ENCODE measurements at regions not wholly inside any gene's neighbourhood (a gene's known extent, or its start where the extent isn't known, plus 50 kb on each side); places are given as distances from the start of the nearest gene placed in this dataset.
"Not testable (repeated sequence)": the region's sequence is repeated elsewhere in the genome, so short reads cannot be mapped to it uniquely, and the experiment has no call there.

GRCh38 chr11:49283911-49284310 is 75.5 kb upstream of the FOLH1 start:
- H3K23ac ChIP-seq (ENCODE audit: insufficient read length); H3K4me3 ChIP-seq (ENCODE audit: extremely low read depth in 1 of 4, insufficient read depth in 2 of 4, low read depth in 3 of 4, low read length in 4 of 4); H3K79me1 ChIP-seq (ENCODE audit: low read depth, low read length); H3K56ac ChIP-seq (replicated peaks; ENCODE audit: insufficient read length, low read depth, low read length); H3K4me2 ChIP-seq (ENCODE audit: insufficient read depth in 1 of 2, low read depth in 2 of 2, low read length in 2 of 2); H2BK15ac ChIP-seq (ENCODE audit: low read length); CTCF ChIA-PET (ENCODE audit: partially characterized antibody); H2AFZ ChIP-seq (ENCODE audit: low read length); H2BK120ac ChIP-seq (replicated peaks; ENCODE audit: low read depth, low read length); H3K27me3 ChIP-seq (replicated peaks in 1 of 4; ENCODE audit: control insufficient read depth in 3 of 4, extremely low read depth in 1 of 4, insufficient read depth in 3 of 4, low read length in 3 of 4); H2BK5ac ChIP-seq (ENCODE audit: low read depth, low read length); H3K23me2 ChIP-seq (ENCODE audit: low read depth, low read length); H4K8ac ChIP-seq (ENCODE audit: extremely low read depth, insufficient read depth, low read length); H3K4ac ChIP-seq (replicated peaks; ENCODE audit: insufficient read length, low read depth, low read length); H3K79me2 ChIP-seq (ENCODE audit: control insufficient read depth in 1 of 2, insufficient read depth in 2 of 2, low read length in 2 of 2); H4K91ac ChIP-seq (replicated peaks; ENCODE audit: insufficient read length, low read length); H3K4me1 ChIP-seq (replicated peaks in 1 of 4; ENCODE audit: control insufficient read depth in 3 of 4, insufficient read depth in 4 of 4, low read length in 3 of 4); H3K36me3 ChIP-seq (ENCODE audit: control insufficient read depth in 2 of 4, insufficient read depth in 4 of 4, low read length in 3 of 4); FAIRE-seq; H3K18ac ChIP-seq (ENCODE audit: extremely low read depth, low read length); H4K20me1 ChIP-seq (replicated peaks in 1 of 2; ENCODE audit: control insufficient read depth in 1 of 2, insufficient read depth in 2 of 2, low read length in 2 of 2); POLR2A ChIA-PET (ENCODE audit: partially characterized antibody); H4K5ac ChIP-seq (ENCODE audit: insufficient read length, low read depth, low read length); H3K27ac ChIP-seq (ENCODE audit: low read depth, low read length); DNase-seq (ENCODE audit: low read depth in 1 of 2, low spot score in 2 of 2); H2BK20ac ChIP-seq (ENCODE audit: low read length); H2AK5ac ChIP-seq (ENCODE audit: low read depth, low read length); H2BK12ac ChIP-seq (ENCODE audit: low read depth, low read length); H3K9ac ChIP-seq (replicated peaks in 1 of 4; ENCODE audit: extremely low read depth in 1 of 4, low read depth in 3 of 4, low read length in 3 of 4); H3K14ac ChIP-seq (ENCODE audit: insufficient read length): not testable (repeated sequence)
- WGBS, 2 experiments (ENCODE audit: extremely low coverage in 1 of 2, insufficient coverage in 1 of 2, insufficient read length in 1 of 2, insufficient replicate concordance in 2 of 2, low coverage in 1 of 2, low lambda C conversion rate in 2 of 2, missing lambda C conversion rate in 1 of 2): 94% methylated on average over 3 of the region's 3 CpGs; no CpG with 5 or more reads in 1 of the 2 experiments
- H3K9me3 ChIP-seq (ENCODE audit: insufficient read depth in 2 of 2, low read depth in 1 of 2, low read length in 1 of 2): peaks cover 19 to 22% of the 10 kb centered on the region in 2 experiments

GRCh38 chr11:49283282-49283681 is 74.9 kb upstream of the FOLH1 start:
- WGBS, 2 experiments (ENCODE audit: extremely low coverage in 1 of 2, insufficient coverage in 1 of 2, insufficient read length in 1 of 2, insufficient replicate concordance in 2 of 2, low coverage in 1 of 2, low lambda C conversion rate in 2 of 2, missing lambda C conversion rate in 1 of 2): 87% methylated on average over 1 of the region's 1 CpG; no CpG with 5 or more reads in 1 of the 2 experiments
- H3K4me1 ChIP-seq (replicated peaks in 1 of 4; ENCODE audit: control insufficient read depth in 3 of 4, insufficient read depth in 4 of 4, low read length in 3 of 4); FAIRE-seq: not testable (repeated sequence)

More at GRCh38 chr11:49283282-49283681, 74.9 kb upstream of the FOLH1 start:
- H3K4me2 ChIP-seq (ENCODE audit: insufficient read depth in 1 of 2, low read depth in 2 of 2, low read length in 2 of 2); H3K79me2 ChIP-seq (ENCODE audit: control insufficient read depth in 1 of 2, insufficient read depth in 2 of 2, low read length in 2 of 2); H3K23me2 ChIP-seq (ENCODE audit: low read depth, low read length); H4K8ac ChIP-seq (ENCODE audit: extremely low read depth, insufficient read depth, low read length); POLR2A ChIA-PET (ENCODE audit: partially characterized antibody); H3K18ac ChIP-seq (ENCODE audit: extremely low read depth, low read length); DNase-seq (ENCODE audit: low read depth in 1 of 2, low spot score in 2 of 2); H3K9ac ChIP-seq (replicated peaks in 1 of 4; ENCODE audit: extremely low read depth in 1 of 4, low read depth in 3 of 4, low read length in 3 of 4); H2BK12ac ChIP-seq (ENCODE audit: low read depth, low read length); H4K5ac ChIP-seq (ENCODE audit: insufficient read length, low read depth, low read length); H3K79me1 ChIP-seq (ENCODE audit: low read depth, low read length); H2BK20ac ChIP-seq (ENCODE audit: low read length); H3K36me3 ChIP-seq (ENCODE audit: control insufficient read depth in 2 of 4, insufficient read depth in 4 of 4, low read length in 3 of 4); H3K27me3 ChIP-seq (replicated peaks in 1 of 4; ENCODE audit: control insufficient read depth in 3 of 4, extremely low read depth in 1 of 4, insufficient read depth in 3 of 4, low read length in 3 of 4); H3K14ac ChIP-seq (ENCODE audit: insufficient read length); H4K20me1 ChIP-seq (replicated peaks in 1 of 2; ENCODE audit: control insufficient read depth in 1 of 2, insufficient read depth in 2 of 2, low read length in 2 of 2); H2BK120ac ChIP-seq (replicated peaks; ENCODE audit: low read depth, low read length); H2BK15ac ChIP-seq (ENCODE audit: low read length); H3K27ac ChIP-seq (ENCODE audit: low read depth, low read length); H3K4ac ChIP-seq (replicated peaks; ENCODE audit: insufficient read length, low read depth, low read length); H3K4me3 ChIP-seq (ENCODE audit: extremely low read depth in 1 of 4, insufficient read depth in 2 of 4, low read depth in 3 of 4, low read length in 4 of 4); H2BK5ac ChIP-seq (ENCODE audit: low read depth, low read length); H2AFZ ChIP-seq (ENCODE audit: low read length); H2AK5ac ChIP-seq (ENCODE audit: low read depth, low read length); H3K23ac ChIP-seq (ENCODE audit: insufficient read length); H4K91ac ChIP-seq (replicated peaks; ENCODE audit: insufficient read length, low read length); H3K56ac ChIP-seq (replicated peaks; ENCODE audit: insufficient read length, low read depth, low read length): not testable (repeated sequence)
- H3K9me3 ChIP-seq (ENCODE audit: insufficient read depth in 2 of 2, low read depth in 1 of 2, low read length in 1 of 2): peaks cover 19 to 22% of the 10 kb centered on the region in 2 experiments
- CTCF ChIA-PET (ENCODE audit: partially characterized antibody): interaction anchor here (0.6 kb wide), 1 partner anchor 15 kb away, joined by 3 read pairs; no protein-coding TSS in a partner anchor

Data from H1 (cell line).